HG03103 (cell line): ENCODE measurements at regions not wholly inside any gene's neighbourhood (a gene's known extent, or its start where the extent isn't known, plus 50 kb on each side); places are given as distances from the start of the nearest gene placed in this dataset.
"Not testable (repeated sequence)": the region's sequence is repeated elsewhere in the genome, so short reads cannot be mapped to it uniquely, and the experiment has no call there.

ENCODE experiments used
- ATAC-seq: cut with Tn5 transposase; IDR thresholded peaks from one replicate; pipeline ENCODE4 v1.9.1; 2021; ENCODE audit warnings: low read depth; ENCODE audit not compliant: unreplicated experiment

- ATAC-seq = not testable (repeated sequence)
These were observed 503.4 kb upstream of the RUNX1 start for GRCh38 chr21:35552483-35552882.

GRCh38 chr21:35548904-35549615 lies 500.0 kb upstream of the RUNX1 start:
- no peak for ATAC-seq

DNA sequence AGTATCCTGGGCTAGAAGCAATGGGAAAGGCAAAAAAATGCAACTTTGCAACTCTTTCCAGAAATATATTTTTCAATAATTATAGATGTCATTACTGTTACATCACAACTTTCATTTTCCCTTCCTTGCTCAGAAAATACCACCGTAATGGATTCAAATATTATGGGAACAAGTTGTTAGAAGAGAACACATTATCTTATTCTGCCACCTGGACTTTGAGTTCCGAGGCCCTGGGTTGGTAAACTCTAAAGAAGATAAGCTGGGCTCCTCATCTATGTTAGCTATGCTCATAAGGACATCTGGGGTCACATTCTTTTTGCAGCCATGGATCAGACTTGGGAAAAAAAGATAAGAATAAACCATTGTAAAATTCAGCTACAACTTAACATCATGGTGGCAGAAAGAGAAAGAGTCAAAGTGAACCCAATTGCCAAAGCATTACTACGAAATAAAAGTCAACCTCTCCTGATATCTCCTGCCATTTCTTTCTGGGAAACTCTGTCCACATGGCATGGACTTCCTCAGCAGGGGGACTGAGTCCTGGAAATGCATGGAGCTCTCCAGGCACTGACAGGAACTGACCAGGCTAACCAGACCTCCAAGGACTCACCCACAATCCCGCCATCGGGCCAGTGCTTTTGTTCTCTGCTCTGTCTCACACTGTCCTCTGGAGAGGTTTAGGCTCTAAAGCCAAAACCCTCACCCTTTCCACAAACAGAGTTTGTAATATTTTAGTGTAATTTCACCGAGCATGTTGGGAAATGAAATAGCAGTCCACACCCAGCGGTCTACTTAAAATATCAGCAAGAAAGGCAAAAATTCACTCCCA lies 499.1 kb upstream of the RUNX1 start:
- no peak for ATAC-seq

DNA sequence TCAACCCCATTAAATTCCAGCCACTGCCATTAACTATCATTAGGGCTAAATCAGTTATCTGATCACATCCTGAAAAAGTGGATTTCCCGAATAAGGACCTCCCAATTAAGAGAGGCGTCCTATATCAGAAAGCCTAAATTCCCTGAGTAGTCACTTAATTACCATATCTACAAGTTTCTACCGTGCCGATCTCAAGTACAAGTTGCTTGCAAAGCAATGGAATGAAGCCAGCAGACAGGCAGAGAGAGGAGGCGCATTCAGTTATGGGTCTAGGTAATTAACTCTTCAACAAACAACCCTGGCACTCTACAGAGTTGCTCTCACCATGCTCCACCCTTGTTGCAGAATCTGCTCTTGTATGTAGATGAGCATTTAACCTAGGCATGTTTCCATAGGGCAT lies 494.6 kb upstream of the RUNX1 start:
- ATAC-seq = no peak

- ATAC-seq = no peak
These were observed 492.0 kb upstream of the RUNX1 start for GRCh38 chr21:35540950-35541638.

DNA sequence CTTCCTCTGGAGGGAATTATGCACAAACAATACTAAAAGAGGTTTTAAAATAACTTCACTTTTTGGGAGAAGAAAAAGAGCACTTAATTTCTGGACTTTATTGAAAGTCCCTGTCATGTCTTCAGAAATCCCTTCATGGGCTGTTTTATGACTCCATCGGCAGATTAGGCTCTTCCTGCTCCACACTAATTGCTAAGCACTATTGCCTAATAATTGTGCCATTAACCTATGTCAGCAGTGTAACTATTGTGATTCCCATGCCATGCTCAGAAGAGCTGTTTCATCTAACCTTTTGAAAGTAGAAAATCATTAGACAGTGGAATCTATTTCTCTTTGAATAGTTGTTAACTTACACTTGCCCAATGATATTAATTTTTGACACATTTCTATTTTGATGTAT lies 489.3 kb upstream of the RUNX1 start:
- ATAC-seq = no peak

GRCh38 chr21:35537604-35538003 lies 488.5 kb upstream of the RUNX1 start:
- ATAC-seq = no peak

- no peak for ATAC-seq
These were observed 484.8 kb upstream of the RUNX1 start for GRCh38 chr21:35533893-35534292.

GRCh38 chr21:35530766-35531165 lies 481.7 kb upstream of the RUNX1 start:
- no peak for ATAC-seq

- peak; percentile 29 for ATAC-seq
These were observed 480.2 kb upstream of the RUNX1 start for GRCh38 chr21:35529171-35529863.

DNA sequence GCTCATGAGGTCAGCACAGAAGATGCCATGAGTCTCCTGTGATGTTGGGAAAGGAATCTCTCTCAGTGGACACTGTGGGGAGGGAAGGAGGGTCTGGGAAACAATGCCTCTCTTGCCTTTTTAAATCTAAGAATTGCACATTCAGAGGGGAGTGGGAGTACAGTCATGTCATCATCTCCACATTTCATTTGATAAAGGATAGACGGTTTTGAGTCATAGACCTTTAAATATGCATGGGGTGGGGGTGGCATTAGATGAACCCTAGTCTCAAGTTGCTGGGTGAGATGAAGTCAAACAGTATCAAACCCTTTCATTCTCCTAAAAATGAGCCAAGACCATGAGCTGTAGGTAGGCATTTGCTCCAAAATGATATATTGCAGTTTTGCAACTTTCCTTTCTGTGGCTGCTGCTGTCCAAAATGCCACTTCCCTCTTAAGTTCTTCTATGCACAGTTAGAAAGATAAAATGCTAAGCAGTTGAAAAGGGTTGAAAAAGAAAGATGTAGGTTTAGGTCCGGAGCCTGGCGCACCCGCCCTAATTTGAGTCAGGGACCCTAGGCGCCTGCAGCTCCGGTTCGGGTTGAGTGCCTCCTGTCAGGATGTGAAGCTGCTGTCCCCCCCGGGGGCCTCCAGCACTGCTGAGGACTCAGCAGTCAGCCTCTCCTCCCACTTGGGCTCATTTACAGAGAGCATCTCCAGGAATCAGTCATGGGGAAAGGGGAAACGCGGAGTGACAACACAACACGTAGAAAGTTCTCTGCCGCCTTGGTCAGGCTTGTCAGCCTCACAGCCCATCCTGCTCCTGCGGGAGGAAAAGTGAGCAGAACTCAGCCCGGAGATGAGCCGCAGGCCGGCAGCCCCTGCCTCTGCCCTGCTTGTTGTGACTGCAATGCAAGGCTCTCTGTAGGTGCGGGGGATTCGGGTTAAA lies 479.3 kb upstream of the RUNX1 start:
- peak; percentile 42 for ATAC-seq

DNA sequence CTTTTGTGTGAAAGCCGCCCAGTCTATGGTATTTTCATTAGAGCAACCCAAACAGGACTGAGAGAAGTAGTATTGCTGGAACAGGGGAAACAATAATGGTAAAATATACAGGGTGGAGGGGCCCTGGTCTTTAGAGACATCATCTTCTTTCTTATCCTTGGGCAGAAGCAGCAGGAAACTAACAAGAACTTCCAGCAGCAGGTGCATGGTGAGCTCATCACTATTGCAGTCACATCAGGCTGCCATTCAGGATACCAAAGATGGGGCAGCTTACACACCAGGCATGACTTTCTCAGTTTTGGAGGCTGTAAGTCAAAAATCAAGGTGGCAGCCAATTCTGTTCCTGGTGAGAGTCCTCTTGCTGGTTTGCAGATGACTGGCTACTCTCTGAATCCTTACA lies 478.3 kb upstream of the RUNX1 start:
- ATAC-seq = no peak

- ATAC-seq = no peak
These were observed 476.3 kb upstream of the RUNX1 start for GRCh38 chr21:35525443-35525842.

DNA sequence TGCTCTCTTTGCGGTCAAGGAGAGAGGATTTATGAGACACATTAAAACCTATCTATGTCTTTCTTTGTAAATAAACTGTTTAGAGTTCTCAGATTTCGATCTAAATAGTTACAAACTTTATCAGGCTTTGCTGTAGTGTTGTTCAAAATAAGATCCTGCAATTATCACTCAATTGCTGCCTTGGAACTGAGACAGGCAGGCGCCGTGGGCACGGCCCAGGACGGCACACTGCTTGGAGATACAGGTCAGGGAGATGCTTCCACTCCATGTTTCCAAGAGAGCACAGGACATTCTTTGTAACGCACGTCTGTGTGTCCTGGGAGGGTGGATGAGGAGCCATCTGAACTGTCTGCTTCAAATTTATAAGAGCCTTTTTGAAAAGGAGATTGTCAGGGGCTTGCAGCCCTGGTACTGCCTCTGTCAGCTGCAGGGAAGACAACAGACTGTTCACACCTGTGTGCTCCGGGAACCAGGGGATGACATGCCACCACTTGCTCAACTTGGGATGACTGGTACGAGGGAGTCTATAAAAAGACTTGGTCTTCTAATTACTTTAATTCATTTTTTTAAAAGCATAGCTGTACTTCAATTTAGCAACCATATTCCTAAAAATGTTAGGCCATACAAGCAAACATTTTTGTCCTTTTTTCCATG lies 472.9 kb upstream of the RUNX1 start:
- ATAC-seq = no peak

DNA sequence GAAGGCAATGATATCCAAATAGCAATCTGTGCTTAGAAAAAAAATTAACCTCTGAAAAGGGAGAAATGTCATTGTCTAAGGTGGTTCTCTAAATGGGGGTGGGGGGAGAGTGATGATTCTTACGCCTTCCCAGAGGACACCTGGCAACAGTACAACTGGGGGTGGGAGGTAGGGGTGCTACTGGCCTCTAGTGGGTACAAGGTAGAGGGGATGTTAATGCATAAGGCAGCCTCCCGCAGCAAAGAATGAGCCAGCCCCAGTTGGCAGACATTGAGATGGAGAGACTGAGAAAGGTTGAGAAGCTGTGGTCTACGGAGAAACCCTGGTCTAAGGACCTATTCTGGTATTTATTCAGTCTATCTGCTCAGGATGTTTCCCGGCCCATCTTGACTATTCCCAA lies 472.2 kb upstream of the RUNX1 start:
- no peak for ATAC-seq

DNA sequence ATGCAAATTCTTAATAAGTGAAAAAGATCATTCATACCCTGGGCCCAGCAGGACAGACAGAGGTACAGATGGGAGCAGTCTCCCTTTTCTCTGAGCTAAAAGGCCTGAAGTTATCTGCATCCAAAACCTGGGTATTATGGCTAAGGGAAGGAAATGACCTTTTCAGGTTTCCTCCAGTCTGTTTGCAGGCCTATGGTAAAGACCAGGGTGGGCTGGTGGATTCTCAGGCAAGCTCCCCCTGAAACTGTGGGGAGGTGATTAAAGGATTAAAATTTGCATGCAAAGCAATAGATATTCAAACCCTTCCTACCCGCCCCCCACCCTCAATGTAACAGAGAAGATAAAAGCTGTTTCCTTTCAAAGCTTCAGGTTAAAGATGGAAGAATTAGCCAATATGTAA lies 471.8 kb upstream of the RUNX1 start:
- no peak for ATAC-seq

DNA sequence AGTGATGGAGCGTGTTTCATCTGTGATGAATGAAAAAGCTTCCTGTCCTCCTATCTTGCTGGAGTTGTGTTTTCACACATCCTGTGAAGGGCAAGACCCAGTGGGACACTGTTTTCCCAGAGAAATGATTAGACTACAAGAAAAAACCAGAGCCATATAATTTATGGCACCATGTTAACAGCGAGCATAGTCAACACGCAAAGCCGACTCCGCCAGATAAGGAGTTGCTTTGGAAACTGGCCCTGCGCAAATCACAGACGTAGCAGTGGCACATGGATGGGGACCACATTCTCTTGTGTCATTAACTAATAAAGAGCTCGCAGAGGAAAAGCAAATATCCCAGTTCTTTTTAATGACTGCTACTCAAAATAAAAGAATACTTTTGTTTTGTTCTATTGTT lies 471.2 kb upstream of the RUNX1 start:
- no peak for ATAC-seq

- no peak for ATAC-seq
These were observed 468.8 kb upstream of the RUNX1 start for GRCh38 chr21:35517865-35518264.

GRCh38 chr21:35516292-35516691 lies 467.2 kb upstream of the RUNX1 start:
- ATAC-seq = not testable (repeated sequence)
